Esophagus squamous epithelium (tissue), 4 donors: ENCODE measurements at regions not wholly inside any gene's neighbourhood (a gene's known extent, or its start where the extent isn't known, plus 50 kb on each side); places are given as distances from the start of the nearest gene placed in this dataset.

Source experiments
- POLR2A ChIP-seq, 4 donors: fragments of 450-650 bp; IDR thresholded peaks; one replicate each; pipeline ENCODE4 v1.6.1; 2017; ENCODE audit warnings: antibody characterized with exemption in 4 of 4, mild to moderate bottlenecking in 4 of 4, moderate library complexity in 3 of 4
- TF ChIP-seq, protein P1 (sequence below), 6 experiments: fragments of 450-650 bp in 4 of 6; fragments of 200-600 bp in 2 of 6; sonication (generic) in 2 of 6; IDR thresholded peaks; one replicate each; pipeline ENCODE4 v1.5.1; 2016 to 2019; ENCODE audit warnings: antibody characterized with exemption in 6 of 6, mild to moderate bottlenecking in 4 of 6, moderate library complexity in 4 of 6

DNA sequence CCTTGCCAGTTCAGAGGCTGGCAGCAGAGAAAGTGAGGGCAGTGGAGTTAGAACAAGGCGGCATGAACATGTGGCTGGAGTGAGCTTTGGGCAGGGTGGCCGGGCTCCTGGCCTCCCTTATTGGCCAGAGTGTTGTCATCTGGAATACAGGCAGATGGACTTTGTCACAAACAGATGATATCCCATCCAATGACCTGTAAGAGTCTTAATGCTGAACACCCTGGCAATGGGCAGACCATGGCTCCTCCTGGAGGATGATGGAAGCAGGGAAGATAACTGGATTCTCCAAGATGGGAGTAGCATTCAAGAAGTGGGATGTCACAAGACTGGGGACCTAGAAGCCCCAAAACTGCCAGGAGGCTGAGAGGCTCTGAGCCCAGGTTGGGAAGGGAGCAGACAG, 242.1 kb downstream of the MAFB start:
- TF ChIP-seq, protein P1, sequence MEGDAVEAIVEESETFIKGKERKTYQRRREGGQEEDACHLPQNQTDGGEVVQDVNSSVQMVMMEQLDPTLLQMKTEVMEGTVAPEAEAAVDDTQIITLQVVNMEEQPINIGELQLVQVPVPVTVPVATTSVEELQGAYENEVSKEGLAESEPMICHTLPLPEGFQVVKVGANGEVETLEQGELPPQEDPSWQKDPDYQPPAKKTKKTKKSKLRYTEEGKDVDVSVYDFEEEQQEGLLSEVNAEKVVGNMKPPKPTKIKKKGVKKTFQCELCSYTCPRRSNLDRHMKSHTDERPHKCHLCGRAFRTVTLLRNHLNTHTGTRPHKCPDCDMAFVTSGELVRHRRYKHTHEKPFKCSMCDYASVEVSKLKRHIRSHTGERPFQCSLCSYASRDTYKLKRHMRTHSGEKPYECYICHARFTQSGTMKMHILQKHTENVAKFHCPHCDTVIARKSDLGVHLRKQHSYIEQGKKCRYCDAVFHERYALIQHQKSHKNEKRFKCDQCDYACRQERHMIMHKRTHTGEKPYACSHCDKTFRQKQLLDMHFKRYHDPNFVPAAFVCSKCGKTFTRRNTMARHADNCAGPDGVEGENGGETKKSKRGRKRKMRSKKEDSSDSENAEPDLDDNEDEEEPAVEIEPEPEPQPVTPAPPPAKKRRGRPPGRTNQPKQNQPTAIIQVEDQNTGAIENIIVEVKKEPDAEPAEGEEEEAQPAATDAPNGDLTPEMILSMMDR (IDR thresholded peaks at IDR 0.05): no peak
- no peak for TF ChIP-seq POLR2A (IDR thresholded peaks at IDR 0.05)
